ENCODE measurements at regions not wholly inside any gene's neighbourhood (a gene's known extent, or its start where the extent isn't known, plus 50 kb on each side); places are given as distances from the start of the nearest gene placed in this dataset.
A peak's percentile ranks its signal among the peaks of the same experiment; 100 is the strongest.

DNA sequence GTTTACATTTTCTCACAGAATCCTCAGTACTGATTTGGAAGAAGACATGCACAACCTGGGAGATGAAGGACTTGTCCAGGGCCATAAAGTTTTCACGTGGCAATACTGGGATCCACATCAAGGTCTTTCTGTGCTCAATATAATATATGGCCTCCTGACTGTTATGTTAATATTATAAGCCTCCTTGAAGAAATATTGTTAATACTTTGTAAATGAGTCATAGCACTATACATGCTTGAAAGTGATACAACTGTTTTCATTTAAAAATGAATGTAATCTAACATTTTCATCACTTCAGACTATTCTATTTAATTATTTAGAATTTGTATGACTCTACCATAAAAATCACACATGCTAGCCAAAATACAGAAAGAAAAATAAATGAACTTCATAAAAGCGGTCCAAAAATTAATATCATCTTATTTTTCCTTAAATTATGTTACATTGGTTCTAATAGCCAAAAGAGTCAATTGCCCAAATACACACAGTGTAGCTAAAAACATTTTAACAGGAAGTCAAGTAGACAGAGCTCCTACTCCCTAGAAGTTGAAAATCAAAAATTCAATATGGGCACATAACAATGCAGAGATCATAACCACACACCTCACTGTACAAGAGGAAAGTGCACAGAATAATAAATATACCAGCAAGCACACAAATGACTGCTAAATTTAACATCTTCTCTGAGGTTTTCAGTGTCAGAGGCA lies 188.0 kb upstream of the HDDC2 start:
- DNase-seq (ENCODE audit: low read depth) = no peak

DNA sequence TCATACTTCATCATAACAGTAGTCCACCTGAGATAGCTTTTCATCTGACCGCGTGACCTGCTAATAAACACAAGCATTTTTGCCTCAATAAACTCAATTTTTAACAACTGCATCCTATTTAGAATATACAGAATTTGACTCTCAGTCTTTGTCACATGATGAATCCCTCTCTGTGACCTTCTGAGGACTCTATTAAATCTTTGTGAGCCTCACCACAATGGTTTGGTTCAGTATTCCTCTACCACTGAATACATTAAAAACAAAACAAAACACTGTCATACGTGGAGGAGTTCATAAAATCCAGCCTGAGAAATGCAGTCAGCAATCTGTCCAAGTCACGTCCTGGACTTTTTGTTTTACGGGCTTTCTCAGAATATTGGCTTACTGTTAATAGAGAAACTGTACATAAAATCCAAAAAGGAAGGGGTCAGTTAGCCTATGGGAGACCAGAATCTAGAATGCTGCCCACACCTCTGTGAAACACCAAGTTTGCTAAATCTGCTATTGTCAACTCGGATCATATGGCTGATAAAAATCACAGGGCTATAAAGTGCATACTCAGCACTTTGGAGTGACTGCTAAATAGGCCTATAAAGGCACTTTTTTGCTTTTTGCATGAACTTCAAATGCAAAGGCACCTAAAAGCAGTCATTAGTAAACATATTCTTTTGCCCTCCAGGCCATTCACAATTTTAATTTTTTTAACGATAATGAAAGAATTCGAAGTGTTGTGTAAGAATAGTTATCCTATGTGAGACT lies 190.3 kb upstream of the HDDC2 start:
- no peak for DNase-seq (ENCODE audit: low read depth)

DNA sequence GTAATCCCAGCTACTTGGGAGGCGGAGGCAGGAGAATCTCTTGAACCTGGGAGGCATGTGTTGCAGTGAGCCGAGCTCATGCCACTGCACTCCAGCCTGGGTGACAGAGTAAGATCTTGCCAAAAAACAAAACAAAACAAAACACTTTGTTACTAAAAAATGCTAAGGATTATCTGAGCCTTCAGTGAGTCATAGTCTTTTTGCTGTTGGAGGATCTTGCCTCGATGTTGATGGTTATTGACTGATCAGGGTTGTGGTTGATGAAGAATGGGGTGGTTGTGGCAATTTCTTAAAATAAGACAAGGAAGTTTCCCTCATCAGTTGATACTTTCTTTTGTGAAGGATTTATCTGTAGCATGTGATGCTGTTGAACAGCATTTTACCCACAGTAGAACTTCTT lies 196.8 kb upstream of the HDDC2 start:
- DNase-seq (ENCODE audit: low read depth) = no peak

DNA sequence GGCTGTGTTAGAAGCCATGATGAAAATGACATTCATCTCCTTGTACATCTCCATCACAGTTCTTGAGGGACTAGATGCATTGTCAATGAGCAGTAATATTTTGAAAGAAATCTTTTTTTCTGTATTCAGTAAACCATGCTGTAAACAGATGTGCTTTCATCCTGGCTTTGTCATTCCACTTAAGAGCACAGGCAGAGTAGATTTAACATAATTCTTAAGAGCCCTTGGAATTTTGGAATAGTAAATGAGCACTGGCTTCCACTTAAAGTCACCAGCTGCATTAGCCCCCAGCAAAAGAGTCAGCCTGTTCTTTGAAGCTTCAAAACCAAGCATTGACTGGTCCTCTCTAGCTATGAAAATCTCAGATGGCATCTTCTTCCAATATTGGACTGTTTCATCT lies 197.8 kb upstream of the HDDC2 start:
- no peak for DNase-seq (ENCODE audit: low read depth)

DNA sequence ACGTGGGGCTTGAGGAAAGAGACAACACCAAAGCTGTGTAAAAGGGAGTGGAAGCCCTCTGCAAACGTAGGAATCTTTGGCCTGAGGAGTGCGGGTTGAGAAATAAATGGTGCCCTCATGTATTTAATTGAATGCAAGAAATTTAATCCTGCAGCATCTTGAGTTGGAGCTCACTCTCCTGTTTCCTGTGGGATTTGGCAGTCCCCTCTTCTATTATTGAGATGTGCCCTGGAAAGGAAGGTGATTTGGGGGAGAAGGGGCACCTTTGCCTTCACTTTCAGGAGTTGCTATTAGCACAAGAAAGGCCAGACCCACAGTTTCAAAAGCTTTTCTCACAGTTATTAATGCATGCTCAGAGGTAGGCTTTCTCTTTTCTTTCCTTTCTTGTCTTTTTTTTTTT lies 201.4 kb upstream of the HDDC2 start:
- DNase-seq (ENCODE audit: low read depth) = no peak

DNA sequence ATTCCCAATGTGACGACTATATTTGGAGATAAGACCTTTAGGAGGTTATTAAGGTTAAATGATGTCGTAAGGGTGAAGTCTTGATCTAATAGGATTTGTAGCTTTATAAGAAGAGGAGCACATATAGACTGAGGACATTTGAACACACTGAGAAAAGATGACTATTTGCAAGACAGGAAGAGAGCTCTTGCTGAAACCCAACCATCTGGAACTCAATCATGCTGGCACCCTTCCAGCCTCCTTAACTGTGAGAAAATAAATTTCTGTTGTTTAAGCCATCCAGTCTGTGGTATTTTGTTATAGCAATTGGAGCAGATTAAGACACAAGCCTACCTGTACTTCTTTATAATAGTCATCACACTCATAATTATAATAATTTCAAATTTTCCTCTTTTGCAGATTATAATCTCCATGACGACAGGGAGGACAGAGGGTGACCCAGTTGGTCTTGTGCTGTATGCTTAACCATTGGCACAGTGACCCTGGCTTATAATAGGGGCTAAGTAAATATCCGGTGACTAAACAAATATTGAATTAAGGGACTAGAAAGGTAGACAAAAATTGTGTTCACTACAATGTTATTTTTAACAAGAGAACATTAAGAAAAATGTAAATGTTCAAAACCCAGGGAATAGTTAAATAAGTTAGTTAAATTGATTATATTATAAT lies 206.4 kb upstream of the HDDC2 start:
- DNase-seq (ENCODE audit: low read depth) = peak; percentile 29

DNA sequence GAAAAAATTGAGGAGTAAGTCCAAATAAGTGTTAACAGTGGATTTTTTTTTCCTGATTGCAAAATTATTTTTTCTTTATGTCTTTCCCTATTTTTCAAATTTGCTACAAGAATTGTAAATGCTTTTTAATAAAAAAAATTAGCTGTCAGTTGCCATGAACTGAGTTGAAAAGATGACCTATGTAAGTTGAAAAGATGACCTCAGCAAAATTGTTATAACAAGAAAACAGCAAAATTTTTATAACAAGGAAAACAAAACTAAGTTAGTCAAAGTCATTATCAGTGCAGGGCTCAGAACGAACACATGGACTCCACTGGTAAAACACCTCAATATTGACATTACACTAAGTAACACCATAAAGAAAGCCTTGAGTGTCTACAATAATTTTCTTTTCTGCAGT lies 207.0 kb upstream of the HDDC2 start:
- DNase-seq (ENCODE audit: low read depth) = no peak

DNA sequence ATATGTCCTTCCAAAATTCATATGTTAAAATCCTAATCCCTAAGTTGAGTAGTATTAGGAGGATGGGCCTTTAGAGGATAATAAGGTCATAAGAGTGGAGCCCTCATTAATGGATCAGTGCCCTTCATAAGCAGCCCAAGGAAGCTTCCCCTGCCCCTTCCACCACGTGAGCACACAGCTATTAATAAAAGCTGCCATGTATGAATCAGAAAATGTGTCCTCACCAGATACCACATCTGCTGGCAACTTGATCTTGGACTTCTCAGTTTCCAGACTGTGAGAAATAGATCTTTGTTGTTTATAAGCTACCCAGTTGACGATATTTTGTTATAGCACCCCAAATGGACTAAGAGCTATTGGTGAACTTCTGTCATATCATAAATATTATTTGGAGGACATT lies 207.7 kb upstream of the HDDC2 start:
- no peak for DNase-seq (ENCODE audit: low read depth)

DNA sequence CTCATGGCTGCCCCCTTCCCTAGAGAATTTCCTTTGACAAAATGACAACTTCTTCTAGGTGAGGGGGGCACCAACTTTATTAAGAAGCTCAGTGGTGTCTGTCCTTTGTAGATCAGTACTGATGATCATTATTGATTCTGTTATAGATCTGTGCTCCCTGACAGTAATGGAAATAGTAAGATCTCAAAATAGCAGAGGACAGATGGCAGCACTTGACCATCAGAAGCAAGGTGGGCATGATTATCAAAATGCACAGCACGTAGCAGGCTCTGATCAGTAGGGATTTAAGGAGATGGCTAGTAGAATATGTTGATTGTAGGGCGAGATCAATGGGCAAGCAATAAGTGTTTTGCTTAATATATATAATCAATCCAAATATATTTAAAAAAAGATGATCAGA lies 208.6 kb upstream of the HDDC2 start:
- no peak for DNase-seq (ENCODE audit: low read depth)

DNA sequence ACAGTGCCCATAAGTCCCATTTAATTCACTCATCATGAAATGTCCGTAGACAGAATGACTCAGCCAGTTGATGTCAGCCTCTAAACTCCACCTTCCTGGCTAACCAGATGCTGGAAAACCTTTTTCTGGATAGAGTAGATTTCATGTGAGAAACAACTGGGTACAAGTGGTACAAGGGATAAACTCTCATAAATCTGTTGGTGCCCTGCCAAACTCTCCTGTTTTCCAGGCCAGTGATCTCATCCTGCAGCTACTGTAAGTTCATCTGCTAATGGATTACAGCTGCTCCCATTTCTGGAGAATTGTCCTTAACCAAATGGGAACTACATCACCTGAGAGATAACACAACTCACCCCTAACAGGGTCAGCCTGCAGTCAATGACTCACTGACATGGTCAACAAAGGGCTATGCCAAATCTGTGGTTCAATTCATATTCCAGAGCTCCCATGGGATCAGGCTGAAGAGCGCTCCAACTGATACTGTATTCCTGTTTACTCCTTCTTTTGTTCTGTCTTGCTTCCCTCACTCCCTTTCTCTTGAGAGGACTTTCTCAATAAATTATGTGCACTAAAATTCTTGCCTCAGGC lies 210.1 kb upstream of the HDDC2 start:
- DNase-seq (ENCODE audit: low read depth) = peak; percentile 52

DNA sequence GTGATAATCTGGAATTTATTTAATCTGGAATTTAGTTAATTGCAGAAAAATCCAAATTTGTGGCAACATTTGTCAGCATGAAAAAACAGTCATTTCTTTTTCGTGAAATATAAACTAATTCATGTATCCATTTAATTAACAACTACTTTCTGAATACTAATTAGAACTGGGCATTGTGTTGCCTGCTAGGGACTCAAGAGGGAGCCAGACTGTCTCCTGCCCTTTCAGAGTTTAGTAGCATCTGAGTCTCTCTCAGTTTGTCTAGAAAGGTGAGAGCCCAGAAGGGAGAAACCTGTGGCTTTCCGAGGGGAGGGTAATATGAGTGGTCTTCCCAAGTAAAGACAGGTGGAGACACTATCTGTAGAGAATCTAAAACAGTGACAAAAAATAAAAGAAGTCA lies 210.9 kb upstream of the HDDC2 start:
- DNase-seq (ENCODE audit: low read depth) = no peak

DNA sequence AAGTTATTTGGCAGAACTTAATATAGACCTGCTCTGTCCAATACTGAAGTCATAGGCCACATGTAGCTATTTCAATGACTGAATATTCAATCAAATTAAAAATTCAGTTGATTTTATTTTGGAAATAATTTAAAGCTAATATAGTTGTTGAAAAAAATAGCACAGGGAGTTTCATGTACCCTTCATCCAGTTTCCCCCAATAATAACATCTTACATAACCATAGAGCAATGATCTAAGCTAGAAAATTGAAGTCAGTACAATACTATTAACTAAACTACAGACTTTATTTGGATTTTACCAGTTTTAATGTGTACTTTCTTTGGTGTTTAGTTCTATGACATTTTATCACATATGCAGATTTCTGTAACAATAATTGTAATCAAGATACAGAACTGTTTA lies 212.2 kb upstream of the HDDC2 start:
- DNase-seq (ENCODE audit: low read depth) = no peak

DNA sequence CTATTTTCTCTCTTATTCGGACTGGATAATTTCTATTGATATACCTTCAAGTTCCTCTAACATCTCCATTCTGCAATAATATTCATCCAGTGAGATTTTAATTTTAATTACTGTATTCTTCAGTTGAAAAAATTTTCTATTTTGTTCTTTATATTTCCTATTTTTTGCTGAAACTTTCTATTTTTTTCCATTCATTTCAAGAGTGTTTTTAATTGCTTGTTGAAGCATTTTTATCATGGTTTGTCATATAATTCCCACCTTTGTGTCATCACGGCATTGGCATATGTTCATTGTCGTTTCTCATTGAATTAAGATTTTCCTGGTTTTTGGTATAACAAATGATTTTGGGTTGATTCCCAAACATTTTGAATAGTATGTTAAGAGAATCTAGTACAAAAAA lies 214.9 kb upstream of the HDDC2 start:
- no peak for DNase-seq (ENCODE audit: low read depth)

DNA sequence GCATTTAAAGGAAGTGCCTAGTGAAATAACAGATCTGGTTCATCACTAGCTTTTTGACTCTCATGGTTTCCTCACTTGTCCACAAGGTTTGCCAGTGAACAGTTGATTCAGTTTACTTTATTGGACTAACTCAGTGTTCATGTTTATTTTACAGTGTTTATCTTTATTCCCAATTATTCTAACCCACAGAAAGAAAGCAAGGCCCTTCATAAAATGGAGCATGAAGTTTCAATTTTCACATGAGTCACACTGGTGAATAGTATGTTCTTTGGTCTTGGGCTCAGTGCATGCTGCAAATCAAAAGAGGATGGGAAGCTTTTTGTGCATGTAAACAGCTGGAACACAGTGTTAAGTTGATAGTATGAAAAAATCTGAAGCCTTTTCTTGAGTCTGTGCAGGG lies 217.6 kb upstream of the HDDC2 start:
- no peak for DNase-seq (ENCODE audit: low read depth)

DNA sequence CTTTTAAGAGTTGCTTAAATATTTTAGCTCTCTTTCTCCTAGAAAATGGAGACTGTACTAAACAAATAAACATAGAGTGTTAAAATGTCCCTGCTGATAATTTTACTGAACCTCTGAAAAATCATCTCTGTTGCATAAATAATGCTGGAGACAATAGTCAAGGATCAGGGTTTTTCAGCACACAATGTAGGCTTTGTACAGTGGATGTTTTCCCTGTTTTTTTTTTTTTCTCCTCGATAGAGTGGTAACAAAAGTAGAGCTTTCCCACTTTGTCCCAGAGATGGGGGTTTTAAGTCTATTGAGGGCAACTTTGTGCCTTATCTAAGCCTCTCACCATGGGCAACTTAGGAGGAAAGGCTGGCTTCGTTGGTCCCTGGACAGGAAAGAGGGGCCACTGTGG lies 222.6 kb upstream of the HDDC2 start:
- no peak for DNase-seq (ENCODE audit: low read depth)

DNA sequence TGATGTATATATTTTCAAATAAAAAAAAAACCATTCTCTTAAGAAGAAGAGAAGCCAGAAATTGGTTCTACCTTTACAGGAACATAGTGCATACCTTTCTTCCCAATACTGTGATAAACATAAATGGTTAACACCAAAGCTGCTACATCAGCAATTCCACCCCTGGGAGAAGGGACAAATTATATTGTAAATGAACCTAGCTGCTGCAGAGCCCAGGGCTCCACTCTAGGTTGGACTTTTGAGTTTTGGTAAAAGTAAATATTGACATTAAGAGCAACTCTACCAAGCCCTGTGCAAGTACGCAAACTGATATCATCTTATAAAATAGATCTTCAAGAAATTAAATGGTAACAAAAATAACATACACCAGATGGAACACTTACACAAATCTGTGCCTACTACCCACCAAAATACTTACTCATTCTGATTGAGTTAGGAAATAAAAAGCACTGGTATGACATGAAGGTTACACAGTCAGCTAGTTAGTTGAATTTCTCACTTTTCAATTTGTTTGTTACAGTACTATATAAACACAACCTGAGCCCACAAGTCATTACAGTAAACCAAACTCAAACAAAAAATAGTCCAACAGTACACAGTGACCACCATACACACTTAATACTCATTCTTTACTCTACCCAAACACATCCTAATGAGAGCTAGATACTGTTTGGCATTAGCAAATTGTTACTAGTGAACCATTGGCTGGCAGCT lies 223.3 kb upstream of the HEY2 start:
- DNase-seq (ENCODE audit: low read depth) = no peak

DNA sequence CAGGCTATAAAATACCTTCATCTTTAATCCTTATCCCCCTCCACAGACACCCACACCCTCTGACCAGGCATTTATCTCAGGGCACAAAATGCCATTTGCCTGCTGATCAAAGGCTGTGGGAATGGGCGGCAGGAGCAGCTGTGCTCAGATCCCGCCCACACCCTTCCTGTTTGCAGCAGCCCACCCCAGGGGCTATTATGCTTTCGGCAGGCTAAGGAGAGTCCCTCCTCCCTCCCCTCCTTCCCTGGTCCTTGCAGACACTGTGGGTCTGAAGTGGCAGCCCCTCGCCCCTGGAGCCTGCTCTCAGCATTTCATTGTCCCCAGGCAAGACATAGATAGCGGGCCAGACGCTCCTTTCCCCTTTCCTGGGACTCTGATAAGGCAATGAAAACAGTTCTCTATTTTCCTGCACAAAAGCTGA lies 220.8 kb upstream of the HEY2 start:
- no peak for DNase-seq (ENCODE audit: low read depth)

DNA sequence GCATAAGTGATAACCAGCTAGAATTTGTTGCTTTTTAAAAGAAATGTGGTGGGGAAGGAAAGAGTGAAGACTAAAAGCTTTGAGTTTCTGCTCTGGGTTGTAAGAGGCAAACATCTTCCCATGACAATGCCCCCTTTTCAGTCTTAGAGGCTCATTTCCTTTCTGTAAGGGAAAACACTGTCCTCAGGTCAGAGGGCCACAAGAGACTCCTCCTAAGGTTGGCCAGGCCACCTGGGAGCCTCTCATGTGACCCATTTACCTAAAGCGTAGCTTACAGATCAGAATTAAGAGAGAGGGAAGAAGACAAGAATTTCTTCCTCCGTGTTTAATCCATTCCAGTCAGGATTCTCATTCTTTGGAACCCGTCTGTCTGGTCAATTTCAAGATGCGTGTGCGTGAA lies 220.4 kb upstream of the HEY2 start:
- DNase-seq (ENCODE audit: low read depth) = no peak

DNA sequence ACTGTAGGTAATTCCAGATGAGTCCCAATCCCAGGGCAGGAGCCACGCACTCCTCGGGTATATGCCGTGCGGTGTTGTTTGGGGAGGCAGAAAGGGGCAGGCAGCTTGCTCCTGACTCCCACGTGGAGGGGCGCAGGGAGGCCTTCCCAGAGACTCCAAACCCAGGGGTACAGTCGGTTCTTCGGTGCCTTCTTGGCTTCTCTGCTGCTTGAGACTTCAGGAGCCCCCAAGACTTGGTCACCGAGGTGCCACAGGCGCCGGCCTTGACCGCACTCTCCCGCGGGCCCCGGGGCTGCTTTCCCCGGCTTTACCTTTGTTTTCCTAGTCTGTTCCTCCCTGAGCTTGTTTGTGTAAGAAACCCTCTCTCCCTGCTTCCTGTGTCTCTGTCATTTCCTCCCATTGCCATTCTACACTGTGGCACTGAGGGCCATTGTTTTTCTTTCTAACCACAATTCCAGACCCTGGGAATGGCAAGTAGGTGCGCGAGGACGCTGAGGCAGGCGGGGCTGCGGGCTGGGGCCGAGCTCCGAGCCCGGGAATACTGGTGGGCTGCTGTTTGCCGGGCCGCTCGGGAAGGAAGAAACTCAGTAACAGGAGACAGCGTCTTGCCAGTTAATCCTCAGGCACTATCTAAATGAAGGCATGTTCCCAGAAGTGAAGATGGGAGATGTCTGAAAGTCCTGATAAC lies 215.6 kb upstream of the HEY2 start:
- DNase-seq (ENCODE audit: low read depth) = peak; percentile 70

DNA sequence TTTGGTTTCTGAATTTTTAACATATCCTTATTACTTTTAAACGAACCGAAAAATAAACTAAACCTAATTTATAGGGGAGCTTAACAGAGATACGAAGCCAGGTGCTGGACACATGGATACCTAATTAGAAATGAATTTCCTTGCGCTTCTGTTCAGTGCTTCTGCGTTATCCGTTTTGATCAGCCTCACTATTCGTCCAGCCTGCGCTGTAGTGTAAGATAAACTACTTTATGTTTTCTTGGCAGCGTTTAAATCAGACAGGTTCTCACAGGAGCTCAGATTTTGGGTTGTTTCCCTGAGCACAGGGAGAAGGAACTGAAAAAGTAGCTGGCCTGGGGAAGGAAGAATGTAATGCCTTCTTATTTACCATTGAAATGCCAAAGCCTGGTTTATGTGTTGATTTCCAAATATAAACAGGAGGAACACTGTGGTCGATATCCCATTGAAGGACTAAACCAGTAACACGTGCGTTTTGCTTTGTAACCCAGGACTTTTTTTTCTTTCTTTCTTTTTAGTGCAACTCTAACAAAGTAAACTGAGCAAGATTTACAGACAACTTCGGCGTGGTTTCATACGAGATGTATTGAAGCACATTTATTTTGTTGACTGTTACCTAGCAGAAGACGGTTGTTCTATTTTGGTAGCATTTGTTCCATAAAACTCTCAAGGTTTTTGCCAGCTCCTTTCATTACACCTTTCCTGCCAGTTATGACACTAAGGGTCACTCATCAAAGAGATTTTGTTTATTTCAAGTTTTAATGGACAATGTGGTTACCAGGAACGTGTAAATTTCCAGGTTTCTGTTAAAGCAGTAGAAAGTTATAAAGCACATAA lies 214.8 kb upstream of the HEY2 start:
- no peak for DNase-seq (ENCODE audit: low read depth)

All from HT1080 (cell line).